LNCAP (cell line): ENCODE measurements at regions not wholly inside any gene's neighbourhood (a gene's known extent, or its start where the extent isn't known, plus 50 kb on each side); places are given as distances from the start of the nearest gene placed in this dataset.

ENCODE experiments used
- CTCF ChIP-seq: fragments of 450-650 bp; IDR thresholded peaks from 2 replicates; pipeline ENCODE4 v1.5.1; 2017; ENCODE audit warnings: mild to moderate bottlenecking

DNA sequence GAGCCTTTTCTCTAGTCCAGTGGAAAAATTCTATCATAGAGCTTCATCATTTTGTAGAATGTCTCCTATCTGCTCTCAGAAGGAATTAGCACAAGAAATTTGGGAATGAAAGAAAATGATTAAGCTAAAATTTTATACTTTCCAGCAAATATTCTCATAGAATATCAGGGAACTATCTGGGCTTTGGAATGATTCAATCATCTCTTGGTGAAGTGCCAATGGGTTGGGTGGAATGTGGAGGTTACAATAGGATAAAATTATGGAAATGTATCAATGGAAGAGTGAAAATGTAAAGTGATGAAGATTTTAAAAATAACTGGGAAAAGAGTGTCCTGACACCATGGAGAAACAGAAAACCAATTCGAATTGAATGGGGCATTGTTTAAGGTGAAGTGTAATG, 119.0 kb upstream of the MID1 start:
- no peak for TF ChIP-seq CTCF

- TF ChIP-seq CTCF, result no peak
Observed at GRCh38 chrX:10741003-10741402, 120.6 kb upstream of the MID1 start.

GRCh38 chrX:10741550-10741949, 121.2 kb upstream of the MID1 start:
- TF ChIP-seq CTCF, result no peak

DNA sequence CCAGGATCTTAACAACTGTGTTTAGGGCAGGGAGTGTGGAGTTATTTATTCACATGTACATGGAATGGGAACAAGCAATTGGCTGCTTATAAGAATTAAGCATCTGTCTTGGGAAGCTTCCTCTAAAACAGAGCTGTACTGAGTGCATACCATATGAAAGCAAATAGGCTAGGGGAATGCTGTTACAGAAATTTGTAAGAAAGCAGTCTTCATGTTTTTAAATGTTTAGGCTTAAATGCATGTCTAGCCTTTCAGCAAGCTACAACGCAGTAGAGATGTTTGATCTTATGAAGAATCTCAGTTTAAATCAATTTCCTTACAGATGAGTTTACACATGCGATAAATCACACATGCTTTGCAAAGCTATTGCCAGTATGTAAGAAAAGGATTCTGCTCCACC, 123.1 kb upstream of the MID1 start:
- TF ChIP-seq CTCF, result no peak

DNA sequence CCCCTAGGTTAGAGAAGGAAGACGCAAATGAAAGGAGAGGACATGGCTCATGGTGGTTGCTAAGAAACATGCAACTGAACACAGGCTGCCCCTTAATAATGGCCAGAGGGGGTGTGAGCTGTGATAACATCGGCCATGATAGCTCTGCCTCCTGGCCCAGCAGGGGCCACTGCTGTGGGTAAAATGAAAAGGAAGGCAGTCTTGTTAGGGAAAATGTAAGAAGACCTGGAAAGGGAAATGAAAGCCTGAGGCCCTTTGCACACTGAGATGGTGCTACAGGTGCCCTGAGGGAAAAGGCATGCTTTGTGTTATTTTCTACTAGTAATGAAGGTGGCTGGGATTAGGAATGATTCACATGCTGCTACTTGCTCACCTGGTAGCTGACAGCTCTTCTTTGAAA, 123.6 kb upstream of the MID1 start:
- TF ChIP-seq CTCF, result no peak

- TF ChIP-seq CTCF, result no peak
Observed at GRCh38 chrX:10747975-10748374, 127.6 kb upstream of the MID1 start.

- TF ChIP-seq CTCF, result no peak
Observed at GRCh38 chrX:10749113-10749512, 128.7 kb upstream of the MID1 start.

GRCh38 chrX:10750581-10750980, 130.2 kb upstream of the MID1 start:
- TF ChIP-seq CTCF, result no peak
